SK-N-DZ (cell line): ENCODE measurements at regions not wholly inside any gene's neighbourhood (a gene's known extent, or its start where the extent isn't known, plus 50 kb on each side); places are given as distances from the start of the nearest gene placed in this dataset.
"Not testable (repeated sequence)": the region's sequence is repeated elsewhere in the genome, so short reads cannot be mapped to it uniquely, and the experiment has no call there.

Experiments used
- DNase-seq: peaks from one replicate; pipeline ENCODE4 v3.0.0-alpha.2; 2015; ENCODE audit warnings: low spot score

DNA sequence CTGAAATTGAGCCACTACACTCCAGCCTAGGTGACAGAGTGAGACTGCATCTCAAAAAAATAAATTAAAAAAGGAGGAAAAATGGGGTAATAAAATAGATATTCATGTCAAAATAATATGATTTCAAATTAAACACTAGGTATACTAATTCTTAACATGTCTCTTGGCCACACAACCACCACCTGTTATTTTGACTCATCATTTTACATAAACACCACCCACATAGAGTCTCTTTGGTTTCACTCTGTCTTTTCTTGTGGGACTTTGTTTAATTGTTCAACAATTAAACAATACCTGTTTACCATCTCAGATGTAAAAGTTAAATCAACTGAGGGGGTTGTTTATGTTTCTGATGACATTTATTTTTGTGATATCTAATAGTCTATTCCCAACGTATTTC lies 476.8 kb upstream of the ADGRB3 start:
- no peak for DNase-seq

GRCh38 chr6:68144667-68145066 lies 490.4 kb upstream of the ADGRB3 start:
- DNase-seq: no peak

DNA sequence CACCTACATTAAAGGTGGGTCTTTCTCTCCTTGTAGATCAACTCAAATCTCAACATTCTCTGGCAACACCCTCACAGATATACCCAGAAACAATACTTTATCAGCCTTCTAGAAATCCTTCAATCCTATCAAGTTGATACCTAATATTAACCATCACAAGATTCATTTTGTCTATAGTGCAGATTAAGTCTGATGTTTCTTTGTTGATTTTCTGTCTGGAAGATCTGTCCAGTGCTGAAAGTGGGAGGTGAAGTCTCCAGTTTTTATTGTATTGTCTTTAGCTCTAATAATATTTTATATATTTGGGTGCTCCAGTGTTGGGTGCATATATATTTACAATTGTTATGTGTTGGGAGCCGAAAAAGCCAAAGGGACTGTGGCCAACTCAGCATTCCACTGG lies 493.9 kb upstream of the ADGRB3 start:
- DNase-seq: no peak

DNA sequence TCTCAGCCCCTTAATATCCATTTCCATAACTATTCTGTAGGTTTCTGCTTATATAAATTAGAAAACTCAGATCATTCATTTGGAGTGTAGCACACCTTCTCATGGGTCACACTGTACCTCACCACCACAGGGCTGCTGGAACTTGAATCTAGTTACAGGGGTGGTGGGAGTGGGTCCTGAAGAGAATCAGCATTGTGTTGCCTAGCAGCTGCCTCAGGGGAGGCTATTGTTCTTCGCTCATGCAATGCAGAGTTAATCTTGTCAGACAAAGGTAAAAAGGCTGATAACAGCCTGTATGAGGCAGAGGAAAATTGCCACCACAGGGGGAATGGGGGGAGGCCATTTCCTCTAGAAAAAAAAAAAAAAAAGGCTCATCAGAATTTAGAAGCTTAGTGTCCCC lies 496.0 kb upstream of the ADGRB3 start:
- no peak for DNase-seq

DNA sequence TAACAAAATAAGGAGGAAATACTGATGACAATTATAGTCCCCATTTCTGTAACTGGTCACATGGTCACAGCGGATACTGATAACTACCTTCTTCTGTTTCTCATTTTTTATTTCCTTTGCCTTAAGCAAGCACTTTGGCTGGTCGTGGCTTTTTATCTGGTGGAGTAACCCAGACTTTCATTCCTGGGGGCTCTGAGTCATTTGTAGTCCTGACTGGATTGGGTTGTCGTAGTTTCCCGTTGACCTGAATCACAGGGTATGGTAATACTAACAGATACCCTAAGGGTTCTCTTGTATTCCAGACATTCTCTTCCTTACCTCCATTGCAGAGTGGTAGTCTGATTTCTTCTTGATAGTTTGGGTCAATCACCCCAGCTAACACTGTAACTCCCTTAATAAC lies 500.3 kb upstream of the ADGRB3 start:
- DNase-seq: no peak

DNA sequence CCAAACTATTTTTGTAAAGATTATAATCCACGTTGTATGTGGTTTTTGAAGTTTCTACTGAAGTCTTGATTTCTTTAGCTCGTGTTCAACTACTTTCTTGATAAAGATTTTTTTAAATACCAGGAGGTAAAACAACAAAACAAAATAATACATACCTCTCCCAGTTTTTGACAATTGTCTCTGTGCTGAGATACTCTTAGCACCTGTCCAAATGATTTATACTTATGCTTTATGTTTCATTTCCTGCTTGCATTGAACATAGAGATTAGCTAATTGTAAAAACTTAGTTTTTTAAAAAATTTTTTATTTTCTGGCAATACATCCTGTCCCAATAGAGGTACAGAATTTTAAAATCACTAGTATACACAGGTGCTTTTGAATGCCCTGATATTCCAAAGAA lies 506.9 kb upstream of the ADGRB3 start:
- DNase-seq: no peak

GRCh38 chr6:68127074-68127473 lies 508.0 kb upstream of the ADGRB3 start:
- no peak for DNase-seq

DNA sequence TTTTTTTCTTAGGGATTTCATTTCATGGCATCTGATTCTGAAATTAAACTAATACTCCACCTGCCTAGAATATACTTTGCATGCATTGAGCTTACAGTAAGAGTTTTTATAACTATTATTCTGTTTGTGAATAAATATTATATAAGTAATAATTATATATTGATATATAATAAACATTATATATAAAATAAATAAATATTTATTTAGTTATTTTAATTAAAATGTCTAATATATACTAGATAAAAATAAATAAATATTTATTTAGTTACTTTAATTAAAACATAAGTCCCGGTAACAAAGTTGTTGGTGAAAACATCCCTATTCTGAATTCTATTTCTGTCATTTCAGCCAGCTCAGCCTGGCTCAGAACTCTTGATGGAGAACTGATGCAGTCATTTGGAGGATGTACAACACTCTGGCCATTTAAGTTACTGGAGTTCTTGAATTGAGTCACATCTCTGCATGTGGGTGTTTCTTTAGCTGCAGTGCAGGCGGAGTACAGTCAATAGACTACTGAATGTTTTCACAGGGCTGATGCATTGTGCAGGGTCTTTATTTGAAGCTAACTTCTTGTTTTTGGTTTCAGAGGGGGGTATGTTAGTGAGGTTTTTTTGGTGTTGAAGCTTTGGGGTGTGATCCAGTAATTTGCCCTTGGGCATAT lies 508.9 kb upstream of the ADGRB3 start:
- DNase-seq: no peak

- not testable (repeated sequence) for DNase-seq
Measured at GRCh38 chr6:68122975-68123374, 512.1 kb upstream of the ADGRB3 start.

DNA sequence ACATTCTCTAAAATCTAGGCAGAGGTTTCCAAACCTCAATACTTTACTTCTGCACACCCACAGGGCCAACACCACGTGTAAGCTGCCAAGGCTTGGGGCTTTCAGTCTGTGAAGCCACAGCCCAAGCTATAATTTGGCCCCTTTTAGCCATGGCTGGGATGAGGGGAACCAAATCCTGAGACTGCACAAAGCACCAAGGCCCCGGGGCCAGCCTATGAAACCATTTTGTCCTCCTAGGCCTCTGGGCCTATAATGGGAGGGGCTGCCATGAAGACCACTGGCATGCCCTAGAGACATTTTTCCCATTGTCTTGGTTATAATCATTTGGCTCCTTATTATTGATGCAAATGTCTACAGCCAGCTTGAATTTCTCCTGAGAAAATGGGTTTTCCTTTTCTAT lies 513.0 kb upstream of the ADGRB3 start:
- DNase-seq: no peak

GRCh38 chr6:68120954-68121353 lies 514.1 kb upstream of the ADGRB3 start:
- not testable (repeated sequence) for DNase-seq

DNA sequence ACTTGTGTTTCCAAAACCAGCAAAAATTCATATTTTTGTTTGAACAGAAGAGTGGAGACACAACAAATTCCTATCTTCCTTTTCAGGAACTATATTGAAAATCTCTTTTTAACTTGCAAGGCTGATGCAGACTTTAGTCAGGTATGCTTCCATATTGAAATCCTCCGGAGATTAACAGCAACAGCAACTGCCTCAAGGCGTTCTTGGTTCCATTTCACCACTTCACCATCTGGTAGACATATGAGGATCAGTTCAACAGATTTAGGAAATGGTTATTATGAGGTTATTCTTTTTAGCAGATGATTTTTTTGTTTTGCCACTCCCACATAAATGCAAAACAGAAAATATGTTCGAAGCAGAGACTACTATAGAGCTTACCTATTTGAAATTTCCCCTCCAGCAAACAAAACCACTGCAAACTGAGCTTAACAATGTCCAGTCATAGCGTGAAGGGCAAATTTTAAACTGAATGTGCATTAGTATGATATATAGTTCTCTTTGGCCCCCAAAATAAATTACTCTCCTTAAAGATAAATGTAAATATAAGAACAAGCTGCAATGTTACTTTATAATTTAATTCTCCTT lies 520.5 kb upstream of the ADGRB3 start:
- no peak for DNase-seq

GRCh38 chr6:68108233-68108835 lies 526.7 kb upstream of the ADGRB3 start:
- no peak for DNase-seq

GRCh38 chr6:68094070-68094469 lies 541.0 kb upstream of the ADGRB3 start:
- DNase-seq: no peak

GRCh38 chr6:68087399-68088133 lies 547.5 kb upstream of the ADGRB3 start:
- DNase-seq: no peak

- DNase-seq: no peak
Measured at GRCh38 chr6:68086199-68086598, 548.9 kb upstream of the ADGRB3 start.

GRCh38 chr6:68085599-68085998 lies 549.5 kb upstream of the ADGRB3 start:
- not testable (repeated sequence) for DNase-seq

DNA sequence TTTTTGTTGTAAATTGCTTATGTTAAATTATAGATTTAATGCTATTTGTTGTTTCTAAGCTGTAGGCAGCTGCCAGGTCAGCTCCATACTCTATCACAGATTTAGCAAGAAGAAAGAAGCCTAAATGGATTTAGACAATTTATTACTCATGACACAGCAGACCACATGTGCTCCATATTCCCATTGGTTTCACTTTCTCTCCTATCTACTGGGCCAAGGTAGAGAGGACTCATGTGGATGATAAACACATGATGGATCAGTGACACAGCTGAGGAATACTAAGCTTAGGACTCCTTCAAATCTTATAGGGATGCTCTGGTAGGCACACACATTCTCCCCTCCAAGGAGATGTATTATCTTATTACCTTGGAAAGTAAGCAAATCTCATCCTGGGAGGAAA lies 553.0 kb upstream of the ADGRB3 start:
- no peak for DNase-seq

- DNase-seq: no peak
Measured at GRCh38 chr6:68080074-68080473, 555.0 kb upstream of the ADGRB3 start.

- DNase-seq: no peak
Measured at GRCh38 chr6:68077661-68078060, 557.4 kb upstream of the ADGRB3 start.

GRCh38 chr6:68071740-68072139 lies 563.3 kb upstream of the ADGRB3 start:
- DNase-seq: no peak

GRCh38 chr6:68069921-68070710 lies 565.0 kb upstream of the ADGRB3 start:
- peak; percentile 64 for DNase-seq
